Skin of body (tissue), 1 donor: ENCODE measurements at regions not wholly inside any gene's neighbourhood (a gene's known extent, or its start where the extent isn't known, plus 50 kb on each side); places are given as distances from the start of the nearest gene placed in this dataset.
A peak's percentile ranks its signal among the peaks of the same experiment; 100 is the strongest.

Source experiments
- DNase-seq: peaks from one replicate; lab custom pipeline; 2025; lab: John Stamatoyannopoulos, UW

- no peak for DNase-seq
Observed at GRCh38 chr12:76259106-76259505, 89.1 kb downstream of the BBS10 start.

- no peak for DNase-seq
Observed at GRCh38 chr12:76256904-76257303, 91.3 kb downstream of the BBS10 start.

- no peak for DNase-seq
Observed at GRCh38 chr12:76256321-76256720, 91.9 kb downstream of the BBS10 start.

GRCh38 chr12:76255692-76256091 lies 92.5 kb downstream of the BBS10 start:
- no peak for DNase-seq

GRCh38 chr12:76255281-76255680 lies 92.9 kb downstream of the BBS10 start:
- DNase-seq, result no peak

- DNase-seq, result no peak
Observed at GRCh38 chr12:76252031-76252430, 96.2 kb downstream of the BBS10 start.

GRCh38 chr12:76250256-76250655 lies 98.0 kb downstream of the BBS10 start:
- no peak for DNase-seq

- no peak for DNase-seq
Observed at GRCh38 chr12:76249501-76249900, 98.7 kb downstream of the BBS10 start.

- DNase-seq, result no peak
Observed at GRCh38 chr12:76247992-76248391, 100.2 kb downstream of the BBS10 start.

GRCh38 chr12:76247026-76247646 lies 101.1 kb downstream of the BBS10 start:
- DNase-seq, result peak; percentile 52

- no peak for DNase-seq
Observed at GRCh38 chr12:76246611-76247010, 101.6 kb downstream of the BBS10 start.

GRCh38 chr12:76244300-76244699 lies 103.9 kb downstream of the BBS10 start:
- peak; percentile 27 for DNase-seq

- no peak for DNase-seq
Observed at GRCh38 chr12:76242813-76243550, 105.2 kb downstream of the BBS10 start.

GRCh38 chr12:76241371-76241770 lies 106.8 kb downstream of the BBS10 start:
- DNase-seq, result no peak

- no peak for DNase-seq
Observed at GRCh38 chr12:76240281-76240680, 107.9 kb downstream of the BBS10 start.

- DNase-seq, result no peak
Observed at GRCh38 chr12:76238688-76239087, 109.5 kb downstream of the BBS10 start.

- no peak for DNase-seq
Observed at GRCh38 chr12:76237086-76237701, 111.0 kb downstream of the BBS10 start.

GRCh38 chr12:76236640-76237039 lies 111.6 kb downstream of the BBS10 start:
- no peak for DNase-seq

GRCh38 chr12:76234741-76235140 lies 113.5 kb downstream of the BBS10 start:
- no peak for DNase-seq

- no peak for DNase-seq
Observed at GRCh38 chr12:76232013-76232412, 116.2 kb downstream of the BBS10 start.

- no peak for DNase-seq
Observed at GRCh38 chr12:76226956-76227355, 121.3 kb downstream of the BBS10 start.

GRCh38 chr12:76226397-76226796 lies 121.8 kb downstream of the BBS10 start:
- DNase-seq, result no peak

- no peak for DNase-seq
Observed at GRCh38 chr12:76223869-76224268, 124.3 kb downstream of the BBS10 start.
